ENCODE measurements at regions not wholly inside any gene's neighbourhood (a gene's known extent, or its start where the extent isn't known, plus 50 kb on each side); places are given as distances from the start of the nearest gene placed in this dataset.

GRCh38 chr18:45156946-45157345 is 458.3 kb upstream of the SLC14A2 start:
- no peak for DNase-seq (ENCODE audit: low spot score)
- Histone ChIP-seq H3K4me3 (ENCODE audit: low read depth, low read length, poor library complexity, severe bottlenecking) (no peak overlapping the region), H3K79me2 (ENCODE audit: insufficient read depth, low read depth, low read length) (no peaks in the 10 kb centered on the region), H3K4me1 (ENCODE audit: insufficient read depth, low read length, poor library complexity, severe bottlenecking) (no peaks in the 10 kb centered on the region), H3K9me2 (ENCODE audit: insufficient read depth, low read length) (no peaks in the 10 kb centered on the region), H3K36me3 (ENCODE audit: insufficient read depth, low read length) (no peaks in the 10 kb centered on the region), H3K9me3 (ENCODE audit: low read length) (no peaks in the 10 kb centered on the region), H3K27ac (ENCODE audit: low read depth, low read length, poor library complexity, severe bottlenecking) (no peak overlapping the region), H3K4me2 (ENCODE audit: low read length) (no peak overlapping the region), H2AFZ (ENCODE audit: low read length) (no peak overlapping the region), H4K20me1 (ENCODE audit: insufficient read depth, low read length) (no peaks in the 10 kb centered on the region)
- ChIA-PET POLR2A (no interaction called here), CTCF (ENCODE audit: unreplicated experiment) (no interaction called here)
- no TSS peak for BruUV-seq (replicated peaks)
- no peak for TF ChIP-seq EZH2phosphoT487 (IDR thresholded peaks at IDR 0.05; ENCODE audit: borderline replicate concordance, low read depth, low read length)
- TF ChIP-seq, protein P1, sequence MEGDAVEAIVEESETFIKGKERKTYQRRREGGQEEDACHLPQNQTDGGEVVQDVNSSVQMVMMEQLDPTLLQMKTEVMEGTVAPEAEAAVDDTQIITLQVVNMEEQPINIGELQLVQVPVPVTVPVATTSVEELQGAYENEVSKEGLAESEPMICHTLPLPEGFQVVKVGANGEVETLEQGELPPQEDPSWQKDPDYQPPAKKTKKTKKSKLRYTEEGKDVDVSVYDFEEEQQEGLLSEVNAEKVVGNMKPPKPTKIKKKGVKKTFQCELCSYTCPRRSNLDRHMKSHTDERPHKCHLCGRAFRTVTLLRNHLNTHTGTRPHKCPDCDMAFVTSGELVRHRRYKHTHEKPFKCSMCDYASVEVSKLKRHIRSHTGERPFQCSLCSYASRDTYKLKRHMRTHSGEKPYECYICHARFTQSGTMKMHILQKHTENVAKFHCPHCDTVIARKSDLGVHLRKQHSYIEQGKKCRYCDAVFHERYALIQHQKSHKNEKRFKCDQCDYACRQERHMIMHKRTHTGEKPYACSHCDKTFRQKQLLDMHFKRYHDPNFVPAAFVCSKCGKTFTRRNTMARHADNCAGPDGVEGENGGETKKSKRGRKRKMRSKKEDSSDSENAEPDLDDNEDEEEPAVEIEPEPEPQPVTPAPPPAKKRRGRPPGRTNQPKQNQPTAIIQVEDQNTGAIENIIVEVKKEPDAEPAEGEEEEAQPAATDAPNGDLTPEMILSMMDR (conservative IDR thresholded peaks at IDR 0.05; ENCODE audit: low read length) = no peak
- intact Hi-C loops (cut with micrococcal nuclease; ENCODE audit: unreplicated experiment) = no loop called here

DNA sequence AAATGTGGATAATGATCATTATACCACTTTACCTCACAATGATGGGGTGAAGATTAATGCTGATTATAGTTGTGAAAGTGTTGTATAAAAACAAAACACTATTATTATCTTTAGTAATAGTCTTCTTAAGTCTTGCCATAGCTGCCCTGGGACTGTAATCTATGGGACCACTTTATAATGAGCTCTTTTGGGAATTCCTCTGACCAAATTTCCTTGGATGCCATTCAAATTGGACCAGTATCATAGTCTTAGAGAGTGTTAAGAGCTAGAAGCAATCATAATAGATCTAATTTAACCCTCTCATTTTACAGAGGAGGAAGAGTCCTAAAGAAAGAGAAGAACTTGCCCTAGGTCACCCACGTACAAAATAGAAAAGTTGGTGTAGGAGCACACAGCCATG is 457.7 kb upstream of the SLC14A2 start:
- Histone ChIP-seq H3K9me3 (ENCODE audit: low read length) (no peaks in the 10 kb centered on the region), H3K9me2 (ENCODE audit: insufficient read depth, low read length) (no peaks in the 10 kb centered on the region), H3K4me2 (ENCODE audit: low read length) (no peak overlapping the region), H2AFZ (ENCODE audit: low read length) (no peak overlapping the region), H4K20me1 (ENCODE audit: insufficient read depth, low read length) (no peaks in the 10 kb centered on the region), H3K4me3 (ENCODE audit: low read depth, low read length, poor library complexity, severe bottlenecking) (no peak overlapping the region), H3K36me3 (ENCODE audit: insufficient read depth, low read length) (no peaks in the 10 kb centered on the region), H3K27ac (ENCODE audit: low read depth, low read length, poor library complexity, severe bottlenecking) (no peak overlapping the region), H3K79me2 (ENCODE audit: insufficient read depth, low read depth, low read length) (no peaks in the 10 kb centered on the region), H3K4me1 (ENCODE audit: insufficient read depth, low read length, poor library complexity, severe bottlenecking) (no peaks in the 10 kb centered on the region)
- ChIA-PET CTCF (ENCODE audit: unreplicated experiment) (no interaction called here), POLR2A (no interaction called here)
- no TSS peak for BruUV-seq (replicated peaks)
- no peak for TF ChIP-seq EZH2phosphoT487 (IDR thresholded peaks at IDR 0.05; ENCODE audit: borderline replicate concordance, low read depth, low read length)
- TF ChIP-seq, protein P1 (conservative IDR thresholded peaks at IDR 0.05; ENCODE audit: low read length) = no peak
- DNase-seq (ENCODE audit: low spot score) = no peak
- intact Hi-C loops (cut with micrococcal nuclease; ENCODE audit: unreplicated experiment) = no loop called here

- CTCF ChIA-PET (ENCODE audit: unreplicated experiment) = no interaction called here
- H3K4me2 ChIP-seq (ENCODE audit: low read length) = no peak overlapping the region
- no peak for DNase-seq (ENCODE audit: low spot score)
- H2AFZ ChIP-seq (ENCODE audit: low read length) = no peak overlapping the region
- no peak for TF ChIP-seq EZH2phosphoT487 (IDR thresholded peaks at IDR 0.05; ENCODE audit: borderline replicate concordance, low read depth, low read length)
- TF ChIP-seq, protein P1 (conservative IDR thresholded peaks at IDR 0.05; ENCODE audit: low read length) = no peak
- H3K9me2 ChIP-seq (ENCODE audit: insufficient read depth, low read length) = no peaks in the 10 kb centered on the region
- no peak overlapping the region for H3K27ac ChIP-seq (ENCODE audit: low read depth, low read length, poor library complexity, severe bottlenecking)
- no peaks in the 10 kb centered on the region for H4K20me1 ChIP-seq (ENCODE audit: insufficient read depth, low read length)
- H3K36me3 ChIP-seq (ENCODE audit: insufficient read depth, low read length) = no peaks in the 10 kb centered on the region
- no peak overlapping the region for H3K4me3 ChIP-seq (ENCODE audit: low read depth, low read length, poor library complexity, severe bottlenecking)
- intact Hi-C loops (cut with micrococcal nuclease; ENCODE audit: unreplicated experiment) = no loop called here
- POLR2A ChIA-PET = interaction anchor here (0.6 kb wide), 1 partner anchor 386 kb away, joined by 3 read pairs; no protein-coding TSS in a partner anchor
- BruUV-seq (replicated peaks) = no TSS peak
- no peaks in the 10 kb centered on the region for H3K79me2 ChIP-seq (ENCODE audit: insufficient read depth, low read depth, low read length)
- no peaks in the 10 kb centered on the region for H3K4me1 ChIP-seq (ENCODE audit: insufficient read depth, low read length, poor library complexity, severe bottlenecking)
- H3K9me3 ChIP-seq (ENCODE audit: low read length) = no peaks in the 10 kb centered on the region
These were observed 453.4 kb upstream of the SLC14A2 start for GRCh38 chr18:45161850-45162249.
